Adrenal gland (tissue), 5 donors: ENCODE measurements at regions not wholly inside any gene's neighbourhood (a gene's known extent, or its start where the extent isn't known, plus 50 kb on each side); places are given as distances from the start of the nearest gene placed in this dataset.

ENCODE experiments used
- CTCF ChIP-seq, 6 experiments: fragments of 450-650 bp in 4 of 6; fragments of 200-600 bp in 2 of 6; sonication (generic) in 1 of 6; IDR thresholded peaks; 1 replicate in 5 of 6; 2 replicates in 1 of 6; pipeline versions ENCODE4 v1.5.1 to v1.8.0; 2016 to 2021; ENCODE audit warnings: antibody characterized with exemption in 6 of 6, mild to moderate bottlenecking in 2 of 6, moderate library complexity in 1 of 6
- POLR2A ChIP-seq, 2 donors: fragments of 450-650 bp; IDR thresholded peaks; one replicate each; pipeline ENCODE4 v1.6.1; 2017; ENCODE audit warnings: antibody characterized with exemption in 2 of 2, mild to moderate bottlenecking in 2 of 2, moderate library complexity in 1 of 2
- donor health status: DM: no; HTN: no; CAD: no.

GRCh38 chr5:122608222-122608621, 166.7 kb upstream of the SNX2 start:
- no peak for TF ChIP-seq CTCF (IDR thresholded peaks at IDR 0.05)
- no peak for TF ChIP-seq POLR2A (IDR thresholded peaks at IDR 0.05)
